ENCODE measurements at regions not wholly inside any gene's neighbourhood (a gene's known extent, or its start where the extent isn't known, plus 50 kb on each side); places are given as distances from the start of the nearest gene placed in this dataset.

- Histone ChIP-seq H3K9me1 (ENCODE audit: control insufficient read depth, extremely low read depth, insufficient read depth, low read length) (no peaks in the 10 kb centered on the region), H3K79me2 (ENCODE audit: control insufficient read depth, insufficient read depth, low read length) (no peaks in the 10 kb centered on the region), H2AFZ (ENCODE audit: control insufficient read depth, low read length) (no peak overlapping the region), H3K4me2 (ENCODE audit: control insufficient read depth, extremely low read depth, insufficient read depth, low read depth, low read length) (no peak overlapping the region), H3K4me3 (ENCODE audit: control insufficient read depth in 2 of 3, extremely low read depth in 1 of 3, insufficient read depth in 2 of 3, low read depth in 1 of 3, low read length in 3 of 3) (no peak overlapping the region), H3K9me3 (ENCODE audit: control insufficient read depth, low read depth, low read length) (no peaks in the 10 kb centered on the region), H3K36me3 (ENCODE audit: control insufficient read depth in 2 of 2, extremely low read depth in 1 of 2, insufficient read depth in 2 of 2, low read length in 2 of 2) (no peaks in the 10 kb centered on the region), H3K27ac (ENCODE audit: control insufficient read depth, insufficient read depth, low read length) (no peak overlapping the region), H3K4me1 (ENCODE audit: control insufficient read depth, extremely low read depth, insufficient read depth, low read length) (no peaks in the 10 kb centered on the region), H4K20me1 (ENCODE audit: control insufficient read depth, extremely low read depth, insufficient read depth, low read length) (no peaks in the 10 kb centered on the region), H3K27me3 (ENCODE audit: control insufficient read depth, extremely low read depth, insufficient read depth, low read length) (no peaks in the 10 kb centered on the region), H3K9ac (ENCODE audit: control insufficient read depth, extremely low read depth, insufficient read depth, low read length) (no peak overlapping the region)
- dilution Hi-C loops (cut with MboI; ENCODE audit: extremely low pct_ligation_motif_present, low sequenced_read_pairs): no loop called here
- no peak for FAIRE-seq
- TF ChIP-seq, protein P1, sequence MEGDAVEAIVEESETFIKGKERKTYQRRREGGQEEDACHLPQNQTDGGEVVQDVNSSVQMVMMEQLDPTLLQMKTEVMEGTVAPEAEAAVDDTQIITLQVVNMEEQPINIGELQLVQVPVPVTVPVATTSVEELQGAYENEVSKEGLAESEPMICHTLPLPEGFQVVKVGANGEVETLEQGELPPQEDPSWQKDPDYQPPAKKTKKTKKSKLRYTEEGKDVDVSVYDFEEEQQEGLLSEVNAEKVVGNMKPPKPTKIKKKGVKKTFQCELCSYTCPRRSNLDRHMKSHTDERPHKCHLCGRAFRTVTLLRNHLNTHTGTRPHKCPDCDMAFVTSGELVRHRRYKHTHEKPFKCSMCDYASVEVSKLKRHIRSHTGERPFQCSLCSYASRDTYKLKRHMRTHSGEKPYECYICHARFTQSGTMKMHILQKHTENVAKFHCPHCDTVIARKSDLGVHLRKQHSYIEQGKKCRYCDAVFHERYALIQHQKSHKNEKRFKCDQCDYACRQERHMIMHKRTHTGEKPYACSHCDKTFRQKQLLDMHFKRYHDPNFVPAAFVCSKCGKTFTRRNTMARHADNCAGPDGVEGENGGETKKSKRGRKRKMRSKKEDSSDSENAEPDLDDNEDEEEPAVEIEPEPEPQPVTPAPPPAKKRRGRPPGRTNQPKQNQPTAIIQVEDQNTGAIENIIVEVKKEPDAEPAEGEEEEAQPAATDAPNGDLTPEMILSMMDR (optimal IDR thresholded peaks at IDR 0.05 in 1 of 3, IDR thresholded peaks at IDR 0.05 in 1 of 3, conservative IDR thresholded peaks at IDR 0.05 in 1 of 3; ENCODE audit: extremely low read depth in 1 of 3, insufficient read depth in 2 of 3, low read length in 3 of 3): no peak
- no peak for TF ChIP-seq EZH2 (IDR thresholded peaks at IDR 0.05; ENCODE audit: low read length)
- no peak for DNase-seq (ENCODE audit: low read depth, low spot score)
Observed at GRCh38 chr5:68080282-68081050, 135.1 kb upstream of the PIK3R1 start.

DNA sequence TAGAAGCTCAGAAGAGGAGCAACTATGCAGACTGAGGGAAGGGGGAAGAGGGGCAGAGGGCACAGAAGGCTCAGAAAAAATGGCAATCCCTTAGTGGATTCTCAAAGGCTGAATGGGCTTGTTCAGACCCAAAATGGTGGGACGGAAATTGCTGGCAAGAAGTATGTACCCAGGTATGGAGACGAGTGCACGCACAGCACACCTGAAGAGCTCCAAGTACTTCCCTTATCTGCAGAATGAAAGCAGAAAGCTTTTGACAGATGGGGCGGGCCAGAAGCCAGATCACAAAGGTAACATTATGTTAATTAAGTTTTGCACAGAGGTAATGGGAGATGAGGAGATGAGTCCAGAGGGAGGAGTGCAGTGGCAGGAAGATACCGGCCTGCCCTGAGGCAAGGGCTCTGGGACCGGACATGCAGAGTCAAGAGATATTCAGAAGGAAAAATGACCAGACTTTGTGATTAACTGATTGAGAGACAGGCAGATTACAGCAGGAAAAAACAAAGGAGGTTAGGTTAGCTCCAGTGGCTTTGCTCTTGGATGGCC, 138.1 kb upstream of the PIK3R1 start:
- Histone ChIP-seq H3K4me3 (ENCODE audit: control insufficient read depth in 2 of 3, extremely low read depth in 1 of 3, insufficient read depth in 2 of 3, low read depth in 1 of 3, low read length in 3 of 3) (no peak overlapping the region), H3K27ac (ENCODE audit: control insufficient read depth, insufficient read depth, low read length) (no peak overlapping the region), H3K36me3 (ENCODE audit: control insufficient read depth in 2 of 2, extremely low read depth in 1 of 2, insufficient read depth in 2 of 2, low read length in 2 of 2) (no peaks in the 10 kb centered on the region), H3K9me3 (ENCODE audit: control insufficient read depth, low read depth, low read length) (no peaks in the 10 kb centered on the region), H4K20me1 (ENCODE audit: control insufficient read depth, extremely low read depth, insufficient read depth, low read length) (no peaks in the 10 kb centered on the region), H3K4me2 (ENCODE audit: control insufficient read depth, extremely low read depth, insufficient read depth, low read depth, low read length) (no peak overlapping the region), H2AFZ (ENCODE audit: control insufficient read depth, low read length) (no peak overlapping the region), H3K9me1 (ENCODE audit: control insufficient read depth, extremely low read depth, insufficient read depth, low read length) (no peaks in the 10 kb centered on the region), H3K9ac (ENCODE audit: control insufficient read depth, extremely low read depth, insufficient read depth, low read length) (no peak overlapping the region), H3K27me3 (ENCODE audit: control insufficient read depth, extremely low read depth, insufficient read depth, low read length) (no peaks in the 10 kb centered on the region), H3K79me2 (ENCODE audit: control insufficient read depth, insufficient read depth, low read length) (no peaks in the 10 kb centered on the region), H3K4me1 (ENCODE audit: control insufficient read depth, extremely low read depth, insufficient read depth, low read length) (no peaks in the 10 kb centered on the region)
- no peak for DNase-seq (ENCODE audit: low read depth, low spot score)
- TF ChIP-seq, protein P1 (optimal IDR thresholded peaks at IDR 0.05 in 1 of 3, IDR thresholded peaks at IDR 0.05 in 1 of 3, conservative IDR thresholded peaks at IDR 0.05 in 1 of 3; ENCODE audit: extremely low read depth in 1 of 3, insufficient read depth in 2 of 3, low read length in 3 of 3): no peak
- TF ChIP-seq EZH2 (IDR thresholded peaks at IDR 0.05; ENCODE audit: low read length): no peak
- dilution Hi-C loops (cut with MboI; ENCODE audit: extremely low pct_ligation_motif_present, low sequenced_read_pairs): no loop called here
- FAIRE-seq: peak; percentile 5
